ENCODE measurements at regions not wholly inside any gene's neighbourhood (a gene's known extent, or its start where the extent isn't known, plus 50 kb on each side); places are given as distances from the start of the nearest gene placed in this dataset.

GRCh38 chr3:194781617-194782016, 95.9 kb downstream of the FAM43A start:
- no peak for TF ChIP-seq CTCF (conservative IDR thresholded peaks at IDR 0.05)
- TF ChIP-seq EZH2 (IDR thresholded peaks at IDR 0.05; ENCODE audit: low read depth) = no peak
